Upper lobe of left lung (tissue), 6 donors: ENCODE measurements at regions not wholly inside any gene's neighbourhood (a gene's known extent, or its start where the extent isn't known, plus 50 kb on each side); places are given as distances from the start of the nearest gene placed in this dataset.
"Not testable (repeated sequence)": the region's sequence is repeated elsewhere in the genome, so short reads cannot be mapped to it uniquely, and the experiment has no call there.

ENCODE experiments used
- ATAC-seq, 2 donors: fragments of 200-7000 bp; cut with Tn5 transposase; one replicate each; pipeline ENCODE4 v1.9.1; 2022; ENCODE audit warnings: mild to moderate bottlenecking in 2 of 2, moderate library complexity in 2 of 2; ENCODE audit not compliant: low FRiP score in 2 of 2
- DNase-seq, 2 donors: peaks; one replicate each; pipeline ENCODE4 v3.0.0-alpha.2; 2019 to 2020
- H3K27ac ChIP-seq, 4 donors: fragments of 200-600 bp; sonication (generic); one replicate each; pipeline ENCODE4 v1.5.1; 2016 to 2019
- H3K27me3 ChIP-seq, 4 donors: fragments of 200-600 bp; sonication (generic); one replicate each; pipeline ENCODE4 v1.5.1; 2017 to 2019
- H3K36me3 ChIP-seq, 4 donors: fragments of 200-600 bp; sonication (generic); one replicate each; pipeline ENCODE4 v1.5.1; 2016 to 2019
- H3K4me1 ChIP-seq, 4 donors: fragments of 200-600 bp; sonication (generic); one replicate each; pipeline ENCODE4 v1.5.1; 2018 to 2019
- H3K4me3 ChIP-seq, 4 donors: fragments of 200-600 bp; sonication (generic); one replicate each; pipeline ENCODE4 v1.5.1; 2017 to 2019; ENCODE audit warnings: mild to moderate bottlenecking in 2 of 4, moderate library complexity in 1 of 4
- H3K9me3 ChIP-seq, 4 donors: fragments of 200-600 bp; sonication (generic); one replicate each; pipeline ENCODE4 v1.5.1; 2018 to 2019
- EP300 ChIP-seq, 4 donors: sonication (generic); formaldehyde crosslinking; IDR thresholded peaks; one replicate each; pipeline ENCODE4 v1.5.1; 2017; ENCODE audit warnings: antibody characterized with exemption in 4 of 4, control low read depth in 2 of 4
- POLR2A ChIP-seq, 4 donors: fragments of 450-650 bp; IDR thresholded peaks; one replicate each; pipeline ENCODE4 v1.5.1; 2016 to 2017; ENCODE audit warnings: antibody characterized with exemption in 4 of 4, mild to moderate bottlenecking in 2 of 4
- POLR2AphosphoS5 ChIP-seq, 2 donors: sonication (generic); formaldehyde crosslinking; IDR thresholded peaks; one replicate each; pipeline ENCODE4 v1.5.1; 2017; ENCODE audit warnings: antibody characterized with exemption in 2 of 2
- WGBS, 2 donors: methylation state at CpG; one replicate each; pipeline ENCODE4 v1.1.5; 2017 to 2018; 5-methylcytosine and 5-hydroxymethylcytosine counted together
- TF ChIP-seq, protein P1 (sequence below), 6 experiments: fragments of 450-650 bp in 4 of 6; fragments of 200-600 bp in 2 of 6; sonication (generic) in 2 of 6; IDR thresholded peaks; one replicate each; pipeline ENCODE4 v1.5.1; 2016 to 2019; ENCODE audit warnings: antibody characterized with exemption in 6 of 6
- donor health status: DM: no; HTN: no; CAD: no; lungs with moderate emphysema.
- donor health status: DM: no; HTN: yes; CAD: no; lungs with severe emphysema.

DNA sequence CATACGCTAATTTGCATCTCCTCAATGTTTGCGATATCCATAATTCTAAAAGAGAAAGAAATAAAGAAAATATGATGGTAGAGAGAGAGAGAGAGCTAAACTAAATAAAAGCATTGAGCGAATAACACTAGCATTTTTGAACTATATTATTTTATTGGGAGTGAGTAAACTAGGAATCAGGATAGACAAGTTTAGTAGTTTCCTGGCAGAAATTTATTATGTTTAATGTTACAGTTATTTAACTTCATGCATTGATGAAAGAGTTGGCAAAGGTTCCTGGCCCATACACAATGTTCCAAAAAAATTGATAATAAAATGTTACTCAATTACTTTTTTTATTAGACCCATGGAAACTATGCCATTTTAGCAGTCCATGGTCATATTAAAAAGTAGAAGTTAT is 1708.2 kb upstream of the CDH6 start:
- no peak overlapping the region for H3K4me3 ChIP-seq
- H3K4me1 ChIP-seq, result no peaks in the 10 kb centered on the region
- ATAC-seq, result no peak
- WGBS, 2 donors, result 94 to 97% methylated on average over 3 of the region's 3 CpGs
- TF ChIP-seq POLR2AphosphoS5 (IDR thresholded peaks at IDR 0.05) (no peak), POLR2A (IDR thresholded peaks at IDR 0.05) (no peak), EP300 (IDR thresholded peaks at IDR 0.05) (no peak)
- TF ChIP-seq, protein P1, sequence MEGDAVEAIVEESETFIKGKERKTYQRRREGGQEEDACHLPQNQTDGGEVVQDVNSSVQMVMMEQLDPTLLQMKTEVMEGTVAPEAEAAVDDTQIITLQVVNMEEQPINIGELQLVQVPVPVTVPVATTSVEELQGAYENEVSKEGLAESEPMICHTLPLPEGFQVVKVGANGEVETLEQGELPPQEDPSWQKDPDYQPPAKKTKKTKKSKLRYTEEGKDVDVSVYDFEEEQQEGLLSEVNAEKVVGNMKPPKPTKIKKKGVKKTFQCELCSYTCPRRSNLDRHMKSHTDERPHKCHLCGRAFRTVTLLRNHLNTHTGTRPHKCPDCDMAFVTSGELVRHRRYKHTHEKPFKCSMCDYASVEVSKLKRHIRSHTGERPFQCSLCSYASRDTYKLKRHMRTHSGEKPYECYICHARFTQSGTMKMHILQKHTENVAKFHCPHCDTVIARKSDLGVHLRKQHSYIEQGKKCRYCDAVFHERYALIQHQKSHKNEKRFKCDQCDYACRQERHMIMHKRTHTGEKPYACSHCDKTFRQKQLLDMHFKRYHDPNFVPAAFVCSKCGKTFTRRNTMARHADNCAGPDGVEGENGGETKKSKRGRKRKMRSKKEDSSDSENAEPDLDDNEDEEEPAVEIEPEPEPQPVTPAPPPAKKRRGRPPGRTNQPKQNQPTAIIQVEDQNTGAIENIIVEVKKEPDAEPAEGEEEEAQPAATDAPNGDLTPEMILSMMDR (IDR thresholded peaks at IDR 0.05), result no peak
- no peak for DNase-seq
- H3K27ac ChIP-seq, result no peak overlapping the region
- H3K27me3 ChIP-seq, result no peaks in the 10 kb centered on the region
- peaks cover 0 to 3% (median 0%) of the 10 kb centered on the region in 4 donors for H3K9me3 ChIP-seq
- H3K36me3 ChIP-seq, result no peaks in the 10 kb centered on the region

DNA sequence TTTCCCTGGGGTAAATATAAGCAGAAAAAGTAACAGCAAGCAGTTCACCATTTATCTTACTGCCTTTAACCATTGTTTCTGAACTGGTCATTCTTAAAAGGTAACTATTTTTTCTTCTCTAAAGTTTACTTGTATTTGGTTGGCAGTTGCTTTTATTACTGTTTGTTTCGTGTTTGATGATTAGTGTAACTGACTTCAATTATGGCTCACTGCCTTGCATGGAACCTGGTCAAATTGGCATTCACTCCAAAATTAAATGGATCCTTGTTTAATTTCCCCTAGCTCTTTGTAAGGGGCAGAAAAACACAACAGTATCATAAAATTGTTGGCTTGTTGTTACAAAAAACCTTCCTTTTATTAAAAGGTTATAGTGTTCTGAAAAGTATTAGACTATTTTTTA is 1723.9 kb upstream of the CDH6 start:
- Histone ChIP-seq H3K27ac (no peak overlapping the region), H3K27me3 (no peaks in the 10 kb centered on the region), H3K9me3 (peaks cover 0 to 2% (median 0%) of the 10 kb centered on the region in 4 donors), H3K36me3 (no peaks in the 10 kb centered on the region), H3K4me1 (no peaks in the 10 kb centered on the region), H3K4me3 (no peak overlapping the region)
- TF ChIP-seq, protein P1 (IDR thresholded peaks at IDR 0.05), result no peak
- TF ChIP-seq POLR2AphosphoS5 (IDR thresholded peaks at IDR 0.05), result no peak
- no peak for TF ChIP-seq POLR2A (IDR thresholded peaks at IDR 0.05)
- no peak for TF ChIP-seq EP300 (IDR thresholded peaks at IDR 0.05)
- WGBS, 2 donors, result 59 to 70% methylated on average over 1 of the region's 1 CpG
- no peak for DNase-seq
- no peak for ATAC-seq

DNA sequence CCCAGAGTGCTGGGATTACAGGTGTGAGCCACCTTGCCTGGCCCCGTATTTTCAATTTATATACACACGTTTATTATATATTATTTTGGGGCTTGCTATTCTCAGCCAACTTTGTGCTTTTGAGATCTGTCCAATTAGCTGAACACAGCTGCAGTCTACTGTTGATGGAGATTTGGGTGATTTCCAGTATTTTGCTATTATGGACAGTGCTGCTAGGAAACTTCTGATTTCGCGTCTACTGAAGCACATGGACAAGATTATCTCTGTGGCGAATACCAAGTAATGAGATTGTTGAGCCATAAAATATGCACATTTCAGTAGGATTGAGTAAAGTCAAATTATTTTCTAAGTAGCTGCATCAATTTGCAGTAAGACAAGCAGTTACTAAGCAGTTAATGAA is 1731.2 kb upstream of the CDH6 start:
- Histone ChIP-seq H3K4me3 (no peak overlapping the region), H3K27ac (no peak overlapping the region), H3K9me3 (peaks cover 0 to 2% (median 0%) of the 10 kb centered on the region in 4 donors), H3K27me3 (no peaks in the 10 kb centered on the region), H3K36me3 (no peaks in the 10 kb centered on the region), H3K4me1 (no peaks in the 10 kb centered on the region)
- WGBS, 2 donors, result 63 to 69% methylated on average over 5 of the region's 5 CpGs
- no peak for DNase-seq
- ATAC-seq, result no peak
- no peak for TF ChIP-seq POLR2AphosphoS5 (IDR thresholded peaks at IDR 0.05)
- no peak for TF ChIP-seq EP300 (IDR thresholded peaks at IDR 0.05)
- TF ChIP-seq, protein P1 (IDR thresholded peaks at IDR 0.05), result no peak
- no peak for TF ChIP-seq POLR2A (IDR thresholded peaks at IDR 0.05)

DNA sequence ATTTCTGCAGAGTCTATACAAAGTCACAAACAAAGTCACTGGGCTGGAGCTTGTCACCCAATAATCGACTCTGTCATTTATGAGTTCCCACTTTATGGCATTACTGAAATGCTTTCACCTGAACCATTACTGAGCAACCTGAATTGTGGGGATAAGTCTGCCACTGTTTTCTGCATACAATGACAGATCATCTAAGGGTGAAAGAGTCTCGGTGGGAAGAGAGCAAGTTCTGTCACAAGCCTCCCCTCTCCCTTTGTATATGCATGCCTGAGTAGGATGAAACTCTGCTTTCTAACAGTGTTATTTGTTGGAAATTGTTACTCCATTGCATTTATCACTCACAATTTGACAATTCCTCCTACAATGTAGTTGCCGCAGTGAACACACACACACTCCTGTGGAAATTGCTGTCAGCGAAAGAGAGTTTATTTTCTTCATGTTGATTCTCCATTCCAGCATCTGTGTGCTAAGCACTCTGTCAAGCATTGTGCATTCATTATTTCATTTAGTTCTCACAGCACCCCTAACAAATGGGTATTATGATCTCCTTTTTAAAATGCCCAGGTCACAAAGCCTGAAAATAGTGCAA is 1732.4 kb upstream of the CDH6 start:
- Histone ChIP-seq H3K27me3 (no peaks in the 10 kb centered on the region), H3K27ac (no peak overlapping the region), H3K36me3 (no peaks in the 10 kb centered on the region), H3K9me3 (peaks cover 0 to 2% (median 0%) of the 10 kb centered on the region in 4 donors), H3K4me1 (no peaks in the 10 kb centered on the region), H3K4me3 (no peak overlapping the region)
- DNase-seq (no peak), ATAC-seq (no peak)
- TF ChIP-seq, protein P1 (IDR thresholded peaks at IDR 0.05), result no peak
- TF ChIP-seq POLR2AphosphoS5 (IDR thresholded peaks at IDR 0.05) (no peak), POLR2A (IDR thresholded peaks at IDR 0.05) (no peak), EP300 (IDR thresholded peaks at IDR 0.05) (no peak)
- WGBS, 2 donors, result 73 to 84% methylated on average over 4 of the region's 4 CpGs

DNA sequence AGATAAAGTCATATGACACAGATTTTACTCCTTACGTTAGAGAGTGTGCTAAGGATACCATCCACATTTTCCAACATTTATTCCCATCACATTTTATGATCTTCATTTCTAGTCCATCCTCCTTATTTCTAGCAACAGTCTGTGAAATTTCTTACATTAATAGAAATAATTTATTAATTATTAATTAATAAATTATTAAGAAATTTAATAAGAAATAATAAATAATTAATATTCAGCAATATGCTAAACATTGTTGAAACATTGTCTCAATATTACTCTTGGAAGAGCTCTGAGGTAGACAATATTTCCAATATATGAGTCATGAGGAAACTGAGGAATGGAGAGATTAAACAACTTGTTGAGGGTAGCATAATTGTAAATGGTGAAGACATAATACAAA is 1742.5 kb upstream of the CDH6 start:
- not testable (repeated sequence) for H3K36me3 ChIP-seq, H3K4me3 ChIP-seq, H3K4me1 ChIP-seq, H3K27me3 ChIP-seq, DNase-seq, H3K9me3 ChIP-seq, ATAC-seq, H3K27ac ChIP-seq
- 72 to 75% methylated on average over 1 of the region's 1 CpG for WGBS, 2 donors
